ENCODE measurements at regions not wholly inside any gene's neighbourhood (a gene's known extent, or its start where the extent isn't known, plus 50 kb on each side); places are given as distances from the start of the nearest gene placed in this dataset.

- H3K4me3 ChIP-seq (ENCODE audit: low read depth, low read length), result no peak overlapping the region
- TF ChIP-seq CTCF (conservative IDR thresholded peaks at IDR 0.05; ENCODE audit: low read depth, low read length), result no peak
- no peak for DNase-seq (ENCODE audit: low read depth)
Measured at GRCh38 chr14:98120831-98121464, 1151.0 kb downstream of the BCL11B start.

GRCh38 chr14:98122527-98122926, 1149.5 kb downstream of the BCL11B start:
- DNase-seq (ENCODE audit: low read depth), result no peak
- H3K4me3 ChIP-seq (ENCODE audit: low read depth, low read length), result no peak overlapping the region
- TF ChIP-seq CTCF (conservative IDR thresholded peaks at IDR 0.05; ENCODE audit: low read depth, low read length), result no peak

GRCh38 chr14:98130691-98131090, 1141.3 kb downstream of the BCL11B start:
- no peak overlapping the region for H3K4me3 ChIP-seq (ENCODE audit: low read depth, low read length)
- DNase-seq (ENCODE audit: low read depth), result no peak
- no peak for TF ChIP-seq CTCF (conservative IDR thresholded peaks at IDR 0.05; ENCODE audit: low read depth, low read length)

- DNase-seq (ENCODE audit: low read depth), result no peak
Measured at GRCh38 chr14:98131406-98131805, 1140.6 kb downstream of the BCL11B start.

GRCh38 chr14:98133806-98134205, 1138.2 kb downstream of the BCL11B start:
- H3K4me3 ChIP-seq (ENCODE audit: low read depth, low read length), result no peak overlapping the region
- TF ChIP-seq CTCF (conservative IDR thresholded peaks at IDR 0.05; ENCODE audit: low read depth, low read length), result no peak
- DNase-seq (ENCODE audit: low read depth), result no peak

More at GRCh38 chr14:98131406-98131805, 1140.6 kb downstream of the BCL11B start:
- no peak overlapping the region for H3K4me3 ChIP-seq (ENCODE audit: low read depth, low read length)
- no peak for TF ChIP-seq CTCF (conservative IDR thresholded peaks at IDR 0.05; ENCODE audit: low read depth, low read length)

GRCh38 chr14:98136012-98136789, 1135.8 kb downstream of the BCL11B start:
- no peak for DNase-seq (ENCODE audit: low read depth)
- no peak overlapping the region for H3K4me3 ChIP-seq (ENCODE audit: low read depth, low read length)
- TF ChIP-seq CTCF (conservative IDR thresholded peaks at IDR 0.05; ENCODE audit: low read depth, low read length), result no peak

Data from choroid plexus epithelial cell (primary cell).